Psoas muscle (tissue), 7 donors: ENCODE measurements at regions not wholly inside any gene's neighbourhood (a gene's known extent, or its start where the extent isn't known, plus 50 kb on each side); places are given as distances from the start of the nearest gene placed in this dataset.

Experiments used
- ATAC-seq, 4 donors: fragments of 200-7000 bp; cut with Tn5 transposase; one replicate each; pipeline ENCODE4 v1.9.1; 2020; ENCODE audit warnings: moderate library complexity in 3 of 4, mild to moderate bottlenecking in 2 of 4
- DNase-seq, 2 donors: peaks; one replicate each; pipeline ENCODE4 v3.0.0-alpha.2; 2020
- H3K27ac ChIP-seq: fragments of 200-600 bp; one replicate; pipeline ENCODE4 v1.8.0; 2022
- H3K27me3 ChIP-seq, 3 donors: fragments of 200-600 bp in 1 of 3; one replicate each; pipeline versions ENCODE4 v1.6.1 to v1.8.0; 2013 to 2022; ENCODE audit warnings: low read length in 2 of 3, mild to moderate bottlenecking in 2 of 3, moderate library complexity in 1 of 3; ENCODE audit not compliant: insufficient read depth in 3 of 3
- H3K36me3 ChIP-seq, 2 donors: fragments of 200-600 bp in 1 of 2; one replicate each; pipeline versions ENCODE4 v1.6.1 to v1.8.0; 2013 to 2022; ENCODE audit warnings: low read depth in 1 of 2, mild to moderate bottlenecking in 1 of 2, moderate library complexity in 1 of 2; ENCODE audit not compliant: insufficient read depth in 1 of 2
- H3K4me1 ChIP-seq: fragments of 200-600 bp; one replicate; pipeline ENCODE4 v1.8.0; 2022
- H3K4me3 ChIP-seq: fragments of 200-600 bp; one replicate; pipeline ENCODE4 v1.8.0; 2022; ENCODE audit warnings: mild to moderate bottlenecking
- H3K9me3 ChIP-seq: fragments of 200-600 bp; one replicate; pipeline ENCODE4 v1.8.0; 2022
- CTCF ChIP-seq: fragments of 200-600 bp; IDR thresholded peaks from one replicate; pipeline ENCODE4 v1.8.0; 2022; ENCODE audit warnings: antibody characterized with exemption
- WGBS, 3 donors: extraction: QIAGEN DNeasy Blood & Tissue Kit; methylation state at CpG; one replicate each; pipeline versions ENCODE4 v1.1.6 to v1.1.7; 2013; 5-methylcytosine and 5-hydroxymethylcytosine counted together
- intact Hi-C, 2 donors: fragments of 100-400 bp; cut with DNase I; formaldehyde crosslinking; loops; one replicate each; pipeline versions ENCODE4 v1.11.0 to v1.14.2; 2022
- donor health status: healthy with polysubstance abuse.
- donor health status: DM: no; HTN: no; CAD: no; lungs with moderate emphysema.
- donor health status: Bipolar disorder and iron deficiency.
- donor health status: healthy.
- donor health status: DM: yes; HTN: yes; CAD: no.
- donor health status: DM: no; HTN: no; CAD: no.
- donor health status: DM: yes; HTN: yes; CAD: no.

GRCh38 chr3:18483226-18483625 lies 58.1 kb upstream of the SATB1 start:
- DNase-seq, result no peak
- H3K27me3 ChIP-seq, result no peaks in the 10 kb centered on the region
- no peaks in the 10 kb centered on the region for H3K36me3 ChIP-seq
- no peaks in the 10 kb centered on the region for H3K9me3 ChIP-seq
- H3K4me3 ChIP-seq, result no peak overlapping the region
- H3K4me1 ChIP-seq, result no peaks in the 10 kb centered on the region
- no peak overlapping the region for H3K27ac ChIP-seq
- WGBS, 3 donors, result 84 to 89% (median 86%) methylated on average over 3 of the region's 3 CpGs
- intact Hi-C loops, result no loop called here
- no peak for TF ChIP-seq CTCF
- no peak for ATAC-seq

GRCh38 chr3:18481946-18482548 lies 56.9 kb upstream of the SATB1 start:
- no peaks in the 10 kb centered on the region for H3K9me3 ChIP-seq
- no peaks in the 10 kb centered on the region for H3K27me3 ChIP-seq
- DNase-seq (no peak), ATAC-seq (no peak)
- no peak overlapping the region for H3K27ac ChIP-seq
- WGBS, 3 donors, result 43 to 47% (median 44%) methylated on average over 4 of the region's 4 CpGs
- TF ChIP-seq CTCF, result no peak
- no peak overlapping the region for H3K4me3 ChIP-seq
- H3K4me1 ChIP-seq, result no peaks in the 10 kb centered on the region
- H3K36me3 ChIP-seq, result no peaks in the 10 kb centered on the region
- intact Hi-C loops, result no loop called here

GRCh38 chr3:18477620-18478019 lies 52.5 kb upstream of the SATB1 start:
- Histone ChIP-seq H3K36me3 (no peaks in the 10 kb centered on the region), H3K27ac (no peak overlapping the region), H3K27me3 (no peaks in the 10 kb centered on the region), H3K4me3 (no peak overlapping the region), H3K4me1 (no peaks in the 10 kb centered on the region), H3K9me3 (no peaks in the 10 kb centered on the region)
- TF ChIP-seq CTCF, result no peak
- ATAC-seq (no peak), DNase-seq (no peak)
- 70 to 91% (median 74%) methylated on average over 4 of the region's 4 CpGs for whole genome bisulfite sequencing, 3 donors
- intact Hi-C loops, result no loop called here
